M059J (cell line): ENCODE measurements at regions not wholly inside any gene's neighbourhood (a gene's known extent, or its start where the extent isn't known, plus 50 kb on each side); places are given as distances from the start of the nearest gene placed in this dataset.
A peak's percentile ranks its signal among the peaks of the same experiment; 100 is the strongest.

Experiments
- DNase-seq: peaks from one replicate; pipeline ENCODE4 v3.0.0-alpha.2; 2012; ENCODE audit warnings: low read depth

- DNase-seq = peak; percentile 55
These were observed 189.3 kb upstream of the TNRC6C start for GRCh38 chr17:77769215-77769614.

GRCh38 chr17:77769762-77770161, 188.7 kb upstream of the TNRC6C start:
- DNase-seq = no peak

- DNase-seq = peak; percentile 43
These were observed 188.0 kb upstream of the TNRC6C start for GRCh38 chr17:77770331-77771105.

- no peak for DNase-seq
These were observed 187.4 kb upstream of the TNRC6C start for GRCh38 chr17:77771145-77771544.

GRCh38 chr17:77771587-77771986, 186.9 kb upstream of the TNRC6C start:
- no peak for DNase-seq

- no peak for DNase-seq
These were observed 186.5 kb upstream of the TNRC6C start for GRCh38 chr17:77771998-77772397.

- peak; percentile 55 for DNase-seq
These were observed 186.0 kb upstream of the TNRC6C start for GRCh38 chr17:77772461-77772897.

- no peak for DNase-seq
These were observed 185.6 kb upstream of the TNRC6C start for GRCh38 chr17:77772899-77773358.

- DNase-seq = no peak
These were observed 184.3 kb upstream of the TNRC6C start for GRCh38 chr17:77774182-77774581.

GRCh38 chr17:77778636-77779489, 179.6 kb upstream of the TNRC6C start:
- DNase-seq = peak; percentile 63

- peak; percentile 53 for DNase-seq
These were observed 178.6 kb upstream of the TNRC6C start for GRCh38 chr17:77779711-77780539.

GRCh38 chr17:77781536-77781935, 177.0 kb upstream of the TNRC6C start:
- DNase-seq = no peak

GRCh38 chr17:77782201-77782600, 176.3 kb upstream of the TNRC6C start:
- no peak for DNase-seq

GRCh38 chr17:77782611-77783010, 175.9 kb upstream of the TNRC6C start:
- DNase-seq = no peak

- DNase-seq = no peak
These were observed 174.3 kb upstream of the TNRC6C start for GRCh38 chr17:77783991-77784820.

- DNase-seq = no peak
These were observed 173.1 kb upstream of the TNRC6C start for GRCh38 chr17:77785312-77785905.

GRCh38 chr17:77786090-77786489, 172.4 kb upstream of the TNRC6C start:
- DNase-seq = no peak

GRCh38 chr17:77786740-77787505, 171.6 kb upstream of the TNRC6C start:
- no peak for DNase-seq

GRCh38 chr17:77790143-77790829, 168.2 kb upstream of the TNRC6C start:
- DNase-seq = peak; percentile 30
